NCI-H774 (cell line): ENCODE measurements at regions not wholly inside any gene's neighbourhood (a gene's known extent, or its start where the extent isn't known, plus 50 kb on each side); places are given as distances from the start of the nearest gene placed in this dataset.
"Not testable (repeated sequence)": the region's sequence is repeated elsewhere in the genome, so short reads cannot be mapped to it uniquely, and the experiment has no call there.

Experiments
- DNase-seq: peaks from one replicate; lab custom pipeline; 2025; lab: John Stamatoyannopoulos, UW

DNA sequence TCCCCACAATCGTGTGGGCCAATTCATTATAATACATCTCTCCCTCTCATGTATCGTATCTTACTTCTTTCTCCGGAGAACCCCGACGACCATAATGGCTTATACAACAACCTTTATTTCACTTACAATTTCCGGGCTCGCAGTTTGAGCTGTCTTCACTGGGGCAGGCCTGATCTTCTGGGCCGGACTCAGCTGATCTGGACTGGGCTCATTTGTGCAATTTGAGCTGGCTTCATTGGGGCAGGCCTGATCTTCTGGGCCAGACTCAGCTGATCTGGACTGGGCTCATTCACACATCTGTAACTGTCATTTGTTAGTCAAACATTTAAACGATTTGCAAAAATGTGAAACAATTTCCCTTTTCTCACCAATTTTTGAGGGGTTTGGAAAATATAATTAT is 171.5 kb upstream of the FRG1 start:
- no peak for DNase-seq

DNA sequence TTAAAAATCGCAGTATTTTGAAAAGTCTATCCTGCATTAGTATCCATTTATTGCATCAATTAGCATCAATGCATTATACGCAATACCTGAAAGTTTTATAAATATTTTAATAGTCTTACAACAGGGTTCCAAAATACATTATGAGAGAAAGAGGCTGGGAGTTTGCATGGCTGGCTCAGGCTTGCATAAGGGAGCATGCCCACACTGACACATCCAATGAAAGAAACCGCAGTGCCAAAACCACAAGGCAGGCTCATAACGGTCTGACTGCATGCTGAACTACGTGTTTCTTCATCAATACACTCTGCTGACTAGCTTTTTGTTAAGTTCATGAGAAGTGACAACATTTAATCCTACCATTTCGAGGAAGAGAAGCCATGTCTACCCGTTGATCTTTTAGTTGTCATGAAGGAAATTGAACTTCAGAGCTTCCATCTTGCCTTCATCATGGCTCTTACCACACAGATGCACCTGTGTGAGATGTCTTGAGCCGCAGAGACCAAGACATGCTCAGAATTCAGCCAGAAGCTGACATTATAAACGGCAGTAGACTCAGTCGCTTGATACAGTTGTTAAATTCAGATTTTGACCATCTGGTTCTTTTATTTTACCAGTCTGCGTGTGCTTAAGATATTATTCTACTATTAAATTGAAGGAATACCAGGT is 168.8 kb upstream of the FRG1 start:
- no peak for DNase-seq

DNA sequence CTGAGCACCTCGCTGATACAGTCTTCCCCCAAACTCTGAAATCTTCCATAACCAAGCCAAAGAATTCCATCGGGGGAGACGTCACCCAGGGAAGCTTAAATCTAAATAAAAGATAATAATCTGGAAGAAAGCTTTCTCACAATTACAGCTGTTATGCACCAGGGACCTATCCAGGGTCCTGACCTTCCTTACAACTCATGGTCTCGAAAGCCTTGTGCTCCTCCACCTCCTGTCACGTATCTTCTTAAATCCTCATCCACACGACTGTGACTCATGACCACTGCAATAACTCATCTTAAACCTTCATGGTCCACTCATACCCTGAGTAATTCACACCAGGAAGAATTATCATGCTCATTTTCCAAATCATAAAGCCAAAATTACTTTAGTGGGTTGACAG is 166.8 kb upstream of the FRG1 start:
- DNase-seq = no peak

DNA sequence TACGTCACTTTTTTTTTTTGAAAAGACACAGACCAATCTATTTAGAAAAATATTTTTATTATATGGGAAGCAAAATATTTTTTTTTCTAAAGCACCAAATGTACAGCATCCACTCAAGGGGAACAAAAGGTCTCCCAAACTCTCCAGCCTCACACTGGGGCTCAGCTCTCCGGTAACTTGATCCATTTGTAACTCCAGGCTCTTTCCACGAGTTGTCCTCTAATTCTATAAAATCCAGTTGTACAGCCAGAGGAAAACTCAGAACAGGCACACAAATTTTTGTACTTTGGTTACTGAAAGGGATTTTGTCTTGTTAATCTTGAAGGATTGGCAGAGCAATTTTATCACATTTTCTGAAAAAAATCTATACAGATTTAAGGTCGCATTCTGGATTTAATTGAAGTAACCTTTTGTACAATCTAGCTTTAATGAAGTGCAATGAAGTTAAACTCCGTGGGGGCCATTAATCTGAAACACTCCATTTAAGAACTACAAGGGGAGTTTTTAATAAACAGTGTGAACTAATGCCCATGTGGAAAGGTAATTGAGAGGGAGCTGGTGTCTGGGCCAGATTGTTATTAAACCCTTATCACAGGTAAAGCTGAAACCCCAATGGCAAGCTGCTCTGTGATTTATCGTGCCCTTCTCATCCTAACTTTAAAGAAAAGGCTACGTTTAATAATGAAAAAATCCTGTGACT is 161.2 kb upstream of the FRG1 start:
- no peak for DNase-seq

DNA sequence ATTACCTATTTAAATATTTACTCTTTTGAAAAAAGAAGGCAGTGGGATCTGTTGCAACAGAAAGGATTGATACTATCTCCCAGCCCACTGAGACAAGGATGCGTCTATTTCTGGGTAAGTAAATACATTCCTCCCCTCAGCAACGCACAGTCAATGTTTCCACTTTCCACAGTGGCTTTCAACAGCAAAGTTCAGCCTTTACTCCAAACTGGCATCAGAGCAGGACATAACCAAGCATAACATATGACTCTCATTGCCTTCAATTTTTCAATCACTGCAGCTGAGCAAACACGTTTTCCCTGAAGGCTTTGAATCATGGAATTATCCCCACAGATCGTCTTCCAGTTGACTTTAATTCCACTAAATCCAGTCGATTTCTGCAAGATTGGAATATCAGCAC is 160.3 kb upstream of the FRG1 start:
- DNase-seq = no peak

DNA sequence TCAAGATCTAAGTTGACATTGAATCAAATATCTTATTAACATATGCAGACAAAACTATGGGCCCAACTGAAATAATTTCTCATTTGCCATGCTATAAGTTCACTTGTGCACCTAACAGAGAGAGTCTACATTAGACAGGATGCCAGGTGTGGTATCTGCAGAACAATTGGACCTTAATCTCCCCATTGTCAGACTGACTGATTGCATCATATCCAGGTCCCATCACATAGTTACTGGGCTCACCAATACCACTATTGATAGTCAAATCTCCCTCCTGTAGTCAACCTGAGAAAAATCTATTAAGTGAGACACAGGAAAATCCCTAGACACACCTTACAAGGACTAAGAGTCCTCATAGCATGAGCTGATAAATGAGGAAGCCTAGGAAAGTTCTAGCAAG is 156.0 kb upstream of the FRG1 start:
- no peak for DNase-seq

DNA sequence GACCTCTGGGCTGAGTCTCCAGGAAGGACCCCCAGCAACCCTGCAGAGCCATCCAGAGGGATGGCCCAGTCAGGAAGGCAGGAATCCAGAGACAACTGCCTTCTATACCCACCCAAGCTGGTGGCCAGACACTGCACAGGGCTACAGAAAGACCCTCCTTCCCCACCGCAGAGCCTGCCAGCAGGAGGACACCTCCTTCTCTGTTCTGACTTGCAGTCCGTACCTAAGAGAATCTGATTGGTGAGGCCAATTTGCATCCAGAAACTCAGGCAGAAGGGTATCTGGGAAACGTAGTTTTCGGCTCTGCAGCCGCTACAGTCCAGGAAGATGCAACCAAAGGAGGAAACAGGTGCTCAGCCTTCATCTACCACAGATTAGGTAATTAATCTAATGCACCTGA is 155.4 kb upstream of the FRG1 start:
- no peak for DNase-seq

DNA sequence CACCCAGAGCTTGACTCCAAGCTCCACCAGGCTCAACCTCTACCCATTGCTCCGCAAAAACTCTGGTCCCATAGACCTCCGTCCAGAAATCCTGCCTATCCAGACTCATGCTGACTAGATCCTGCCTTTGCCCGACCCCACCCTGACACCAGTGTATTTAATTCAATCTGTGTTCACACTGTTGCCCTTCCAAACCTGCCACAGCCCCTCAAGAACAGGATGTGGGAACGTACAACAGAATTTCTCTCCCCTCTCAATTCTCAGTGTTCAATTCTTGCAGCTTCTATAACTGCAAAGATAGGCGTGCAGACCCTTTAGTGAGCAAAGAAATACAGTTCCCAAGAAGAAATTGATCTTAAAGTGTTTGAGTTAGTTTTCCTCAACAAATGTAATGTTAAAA is 154.2 kb upstream of the FRG1 start:
- no peak for DNase-seq

DNA sequence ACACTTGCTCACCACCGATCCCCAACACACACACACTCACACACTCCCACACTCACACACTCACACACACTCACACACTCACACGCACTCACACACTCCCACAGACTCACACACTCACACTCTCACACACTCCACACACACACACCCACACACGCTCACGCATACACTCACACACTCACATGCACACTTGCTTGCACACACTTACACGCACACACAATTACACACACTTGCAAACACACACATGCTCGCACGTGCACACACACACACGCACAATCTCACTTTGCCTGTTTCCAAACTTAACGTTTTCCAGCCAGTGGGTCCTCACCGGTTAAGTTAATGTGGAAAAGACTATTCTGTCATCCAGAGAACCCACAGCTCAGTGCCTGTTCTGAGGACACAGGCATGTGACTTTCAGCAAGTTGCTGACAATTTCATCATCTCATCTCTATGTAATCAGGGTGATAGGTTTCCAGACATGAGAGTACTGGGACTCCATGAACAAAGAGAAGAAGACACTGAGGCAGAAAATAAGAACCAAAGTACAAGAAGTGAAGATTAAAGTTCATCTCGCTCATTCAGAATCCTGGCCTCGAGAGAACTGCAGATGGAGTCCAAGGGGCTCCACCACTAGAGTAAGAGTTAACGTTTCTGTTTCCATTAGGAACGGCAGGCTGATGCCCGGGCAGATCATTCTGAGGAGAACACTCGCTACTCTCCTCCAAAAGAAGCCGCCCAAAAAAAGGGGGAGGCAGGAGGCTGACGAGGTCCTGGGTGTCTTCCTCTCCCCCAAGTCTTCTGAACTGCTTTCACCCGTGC is 153.2 kb upstream of the FRG1 start:
- no peak for DNase-seq

DNA sequence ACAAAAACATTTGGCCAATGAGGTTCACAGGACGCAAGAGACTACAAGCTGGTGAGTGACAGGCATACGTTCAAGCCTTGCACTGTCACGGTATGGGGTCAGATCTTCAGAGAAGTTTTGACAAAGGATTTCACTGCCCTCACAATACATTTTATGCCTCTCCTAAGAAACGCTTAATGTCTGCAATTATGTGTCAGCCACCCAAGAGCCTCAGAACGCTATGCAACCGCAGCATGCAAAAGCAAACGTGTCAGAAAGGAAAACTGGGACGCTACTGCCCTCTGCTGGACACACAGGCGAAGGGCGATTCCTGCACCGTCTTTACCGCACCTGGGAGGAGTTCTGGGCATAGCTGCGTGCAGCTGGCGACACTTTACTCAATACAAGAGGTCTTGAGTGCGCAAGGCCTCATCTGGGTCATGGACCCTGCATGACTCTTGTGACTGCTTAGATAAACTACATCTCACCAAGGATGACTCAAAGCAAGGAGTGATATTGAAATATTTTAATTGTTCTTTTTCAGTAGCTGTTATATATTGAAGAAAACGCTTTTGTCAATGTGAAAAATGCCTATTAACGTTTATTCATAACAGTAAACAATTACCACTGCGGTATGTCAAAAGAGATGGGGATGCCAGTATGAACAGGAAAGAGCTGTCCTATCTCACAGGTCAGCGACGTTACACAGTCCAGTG is 147.6 kb upstream of the FRG1 start:
- DNase-seq = peak; percentile 3

DNA sequence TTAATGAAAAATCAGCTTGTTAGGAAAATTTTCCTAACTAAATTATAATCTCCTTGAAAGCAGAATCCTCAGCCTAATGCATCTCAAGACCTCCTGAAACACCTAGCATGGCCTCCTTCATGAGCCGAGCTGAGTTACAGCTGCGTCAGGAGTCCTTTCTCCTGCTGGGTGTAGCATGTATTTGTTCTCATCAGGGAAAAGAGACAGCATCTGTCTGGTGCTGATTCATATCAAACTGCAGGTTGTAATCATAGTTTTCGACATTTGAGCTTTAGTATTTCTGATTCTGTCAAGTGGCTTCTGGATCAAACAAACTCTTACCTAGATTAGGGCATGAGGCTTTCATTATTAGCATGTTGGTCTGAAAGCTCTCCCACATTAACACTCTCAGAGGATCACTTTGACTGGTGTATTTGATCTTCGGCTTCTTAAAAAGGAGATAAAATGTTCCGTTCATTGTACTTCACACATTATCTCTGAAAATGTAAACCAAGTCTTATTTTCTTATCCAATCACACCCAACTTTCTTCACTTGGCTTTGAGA is 140.1 kb upstream of the FRG1 start:
- DNase-seq = no peak

DNA sequence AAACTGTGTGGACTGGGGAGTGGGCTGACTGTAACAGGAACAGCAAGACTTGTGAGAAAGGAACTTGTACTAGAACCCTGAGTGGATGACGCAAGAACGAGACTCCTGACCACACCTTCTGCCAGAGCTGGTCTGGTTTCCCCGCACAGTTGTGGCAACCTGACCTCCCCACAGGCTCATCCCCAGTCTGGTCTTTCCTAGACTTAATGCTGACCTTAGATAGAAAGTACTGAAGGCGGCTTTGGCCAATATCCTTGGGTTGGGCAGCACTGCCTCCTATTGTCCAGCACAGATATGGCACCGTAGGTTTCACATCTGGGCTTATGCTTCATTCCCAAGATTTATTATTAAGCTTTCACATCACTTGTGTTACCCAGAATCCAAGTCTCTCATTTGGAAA is 137.8 kb upstream of the FRG1 start:
- no peak for DNase-seq

DNA sequence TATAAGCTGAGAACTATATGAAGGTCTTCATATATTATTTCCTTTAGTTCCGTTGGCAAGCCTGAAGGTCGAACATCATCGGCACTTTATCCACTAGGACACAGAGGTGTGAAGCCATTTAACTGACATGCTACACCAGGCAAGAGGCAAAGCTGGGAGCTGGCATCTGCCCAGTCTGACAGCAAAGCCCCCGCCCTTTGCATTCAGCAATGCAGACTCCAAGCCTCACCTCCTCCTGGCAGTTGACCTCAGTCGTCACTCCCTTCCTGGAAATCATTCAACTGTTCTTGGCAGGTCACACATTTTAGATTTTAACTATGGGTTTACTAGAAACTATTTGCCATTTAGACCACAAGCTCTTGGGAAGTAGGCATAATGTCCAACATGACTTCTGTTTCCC is 135.8 kb upstream of the FRG1 start:
- no peak for DNase-seq

DNA sequence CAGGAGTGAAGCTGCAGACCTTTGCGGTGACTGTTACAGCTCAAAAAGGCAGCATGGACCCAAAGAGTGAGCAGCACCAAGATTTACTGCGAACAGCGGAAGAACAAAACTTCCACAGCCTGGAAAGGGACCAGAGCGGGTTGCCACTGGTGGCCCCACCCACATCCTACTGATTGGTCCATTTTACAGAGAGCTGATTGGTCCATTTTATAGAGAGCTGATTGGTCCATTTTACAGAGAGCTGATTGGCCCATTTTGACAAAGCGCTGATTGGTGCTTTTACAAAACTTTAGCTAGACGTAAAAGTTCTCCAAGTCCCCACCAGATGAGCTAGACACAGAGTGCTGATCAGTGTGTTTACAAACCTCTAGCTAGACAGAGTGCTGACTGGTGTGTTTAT is 134.2 kb upstream of the FRG1 start:
- DNase-seq = no peak

DNA sequence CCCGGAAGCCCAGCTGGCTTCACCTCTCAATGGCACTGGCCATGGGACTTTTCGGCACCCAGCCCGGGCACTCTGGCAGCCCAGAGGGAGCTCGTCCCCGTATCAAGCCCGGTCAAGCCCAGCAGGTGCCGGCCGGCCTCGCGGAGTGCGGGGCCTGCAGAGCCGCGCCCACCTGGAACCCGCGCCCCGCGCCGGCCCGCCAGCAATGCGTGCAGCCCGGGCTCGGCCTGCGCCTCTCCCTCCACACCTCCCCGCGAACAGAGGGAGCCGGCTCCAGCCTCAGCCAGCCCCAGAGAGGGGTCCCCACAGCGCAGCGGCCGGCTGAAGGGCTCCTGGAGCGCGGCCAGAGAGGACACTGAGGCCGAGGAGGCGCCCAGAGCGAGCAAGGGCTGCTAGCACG is 133.6 kb upstream of the FRG1 start:
- no peak for DNase-seq

DNA sequence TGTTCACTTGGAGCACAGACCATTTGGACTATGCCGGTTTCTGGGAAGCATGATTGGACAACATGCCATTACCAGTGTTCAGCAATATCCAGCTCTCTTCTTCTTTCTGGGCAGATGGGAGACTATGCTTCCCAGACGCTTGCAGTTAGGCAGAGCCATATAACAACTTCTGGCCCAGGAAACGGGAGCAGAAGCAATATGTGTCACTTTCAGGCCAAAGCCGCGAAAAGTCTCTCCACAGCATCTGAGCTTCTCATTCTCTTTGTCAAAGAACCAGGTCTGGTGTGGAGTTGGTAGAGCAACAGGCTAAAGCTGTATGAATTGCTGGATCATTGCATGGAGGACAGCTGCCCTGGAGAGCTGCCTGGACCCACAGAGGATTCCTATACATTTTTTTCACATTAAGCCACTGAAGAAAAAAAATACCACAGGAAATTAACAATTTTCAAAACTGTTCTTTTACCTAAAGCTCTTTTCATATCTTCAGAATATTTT is 131.4 kb upstream of the FRG1 start:
- DNase-seq = no peak

DNA sequence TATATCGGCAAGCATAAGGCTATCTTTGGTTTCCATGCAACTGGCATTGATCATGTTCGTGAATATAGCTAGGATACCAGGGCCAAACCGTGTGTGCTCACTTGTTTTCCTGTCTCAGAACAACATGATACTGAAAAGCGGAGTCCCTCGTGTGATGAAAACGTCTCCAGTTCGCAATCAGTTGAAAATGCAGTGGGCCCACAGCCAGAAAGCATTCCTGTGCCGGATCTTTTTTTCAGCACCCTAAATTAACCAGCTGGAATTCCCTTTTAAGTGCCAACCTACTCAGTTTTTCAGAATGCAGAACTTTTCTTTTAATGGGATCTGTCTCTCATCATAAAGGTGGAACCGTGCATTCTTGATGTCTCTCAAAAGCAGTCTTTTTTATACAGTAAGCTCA is 130.8 kb upstream of the FRG1 start:
- no peak for DNase-seq

DNA sequence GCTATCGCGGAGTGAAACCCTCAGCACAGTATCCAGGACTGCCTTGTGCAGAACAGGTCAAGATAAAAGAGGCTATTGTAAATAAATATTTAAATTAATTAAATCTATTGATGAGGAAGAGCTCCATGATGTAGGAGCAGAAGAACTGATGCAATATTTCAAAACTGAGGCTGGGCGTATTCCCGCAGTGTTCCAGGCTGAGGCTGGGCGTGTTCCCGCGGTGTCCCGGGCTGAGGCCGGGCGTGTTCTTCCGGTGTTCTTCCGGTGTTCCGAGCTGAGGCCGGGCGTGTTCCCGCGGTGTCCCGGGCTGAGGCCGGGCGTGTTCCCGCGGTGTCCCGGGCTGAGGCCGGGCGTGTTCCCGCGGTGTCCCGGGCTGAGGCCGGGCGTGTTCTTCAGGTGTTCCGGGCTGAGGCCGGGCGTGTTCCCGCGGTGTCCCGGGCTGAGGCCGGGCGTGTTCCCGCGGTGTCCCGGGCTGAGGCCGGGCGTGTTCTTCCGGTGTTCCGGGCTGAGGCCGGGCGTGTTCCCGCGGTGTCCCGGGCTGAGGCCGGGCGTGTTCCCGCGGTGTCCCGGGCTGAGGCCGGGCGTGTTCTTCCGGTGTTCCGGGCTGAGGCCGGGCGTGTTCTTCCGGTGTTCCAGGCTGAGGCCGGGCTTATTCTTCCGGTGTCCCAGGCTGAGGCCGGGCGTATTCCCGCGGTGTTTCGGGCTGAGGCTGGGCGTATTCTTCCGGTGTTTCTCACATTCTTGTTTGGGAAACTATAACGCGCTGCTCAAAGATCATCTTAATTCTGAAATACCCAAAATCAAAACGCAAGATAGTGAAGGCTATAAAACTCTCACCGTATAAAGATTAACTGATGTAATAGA is 130.1 kb upstream of the FRG1 start:
- DNase-seq = not testable (repeated sequence)

DNA sequence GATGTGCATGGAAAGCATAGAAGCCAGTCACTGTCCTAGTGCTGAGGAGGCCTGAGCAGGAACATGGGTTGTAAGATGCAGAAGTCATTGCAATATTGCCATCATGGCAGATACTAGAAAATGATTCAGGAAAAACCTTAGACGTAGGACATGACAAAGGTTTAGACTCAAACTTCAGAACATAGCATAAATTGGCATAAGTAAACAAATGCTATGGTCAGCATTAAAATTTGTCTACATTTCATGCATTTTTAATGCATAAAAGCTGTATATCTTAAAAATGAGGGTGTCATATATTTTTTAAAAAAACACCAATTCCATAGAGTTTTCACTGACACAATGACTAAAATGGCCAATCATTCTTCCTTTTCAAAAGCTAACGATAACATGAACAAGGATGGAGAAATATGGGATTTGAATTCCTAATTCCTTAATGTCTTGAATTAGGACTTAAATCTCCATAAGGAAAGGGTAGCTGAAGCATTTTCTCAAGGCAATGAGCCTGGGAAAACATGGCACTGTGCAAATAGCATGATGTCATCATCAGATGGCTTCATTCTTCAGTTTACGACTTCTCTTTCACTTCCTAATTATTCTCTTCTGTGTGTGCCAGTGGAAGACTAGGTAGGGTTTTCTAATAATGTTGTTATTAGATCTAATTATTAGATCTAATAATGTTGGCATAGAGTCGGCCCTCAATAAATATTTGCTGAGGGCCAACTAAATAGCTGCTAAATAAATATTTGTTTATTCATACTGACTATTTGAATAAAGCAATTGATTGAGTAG is 125.1 kb upstream of the FRG1 start:
- no peak for DNase-seq

DNA sequence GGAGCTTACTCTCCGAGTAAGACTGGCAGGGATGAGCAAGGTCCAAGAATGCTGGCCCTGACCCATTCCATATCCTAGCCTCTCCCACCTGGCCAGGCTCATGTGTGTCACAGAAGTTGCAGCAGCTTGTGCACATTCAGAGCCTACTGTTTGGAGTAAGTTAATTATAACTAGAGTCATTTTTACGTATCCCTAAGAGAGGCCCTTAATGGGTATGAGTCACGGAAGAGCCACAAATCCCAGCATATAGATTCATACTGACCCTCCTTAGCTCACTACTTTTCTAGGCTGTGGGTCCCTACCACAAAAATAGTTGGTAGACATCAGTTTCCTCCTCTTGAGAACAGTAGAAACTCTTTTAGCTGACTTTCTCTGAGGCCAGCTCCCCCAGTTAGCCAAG is 118.3 kb upstream of the FRG1 start:
- no peak for DNase-seq
